Hepatocyte (in vitro differentiated cells): ENCODE measurements at regions not wholly inside any gene's neighbourhood (a gene's known extent, or its start where the extent isn't known, plus 50 kb on each side); places are given as distances from the start of the nearest gene placed in this dataset.

Experiments used
- DNase-seq: peaks from one replicate; pipeline ENCODE4 v3.0.0-alpha.2; 2016; ENCODE audit warnings: low spot score
- H2AFZ ChIP-seq: fragments of 200-600 bp; sonication (generic); 2 replicates; pipeline ENCODE4 v1.6.0; 2016; ENCODE audit warnings: antibody characterized with exemption, mild to moderate bottlenecking
- H3K27ac ChIP-seq: fragments of 200-600 bp; sonication (generic); 2 replicates; pipeline ENCODE4 v1.5.1; 2016; ENCODE audit warnings: mild to moderate bottlenecking
- H3K27me3 ChIP-seq: fragments of 200-600 bp; sonication (generic); 2 replicates; pipeline ENCODE4 v1.6.1; 2016
- H3K36me3 ChIP-seq: fragments of 200-600 bp; sonication (generic); replicated peaks from 2 replicates; pipeline ENCODE4 v1.5.1; 2016; ENCODE audit warnings: low read depth; ENCODE audit not compliant: insufficient read depth
- H3K4me1 ChIP-seq: fragments of 200-600 bp; sonication (generic); 2 replicates; pipeline ENCODE4 v1.5.1; 2016; ENCODE audit warnings: mild to moderate bottlenecking, moderate library complexity; ENCODE audit not compliant: insufficient read depth
- H3K4me2 ChIP-seq: fragments of 200-600 bp; sonication (generic); 2 replicates; pipeline ENCODE4 v1.6.0; 2016
- H3K4me3 ChIP-seq: fragments of 200-600 bp; sonication (generic); 2 replicates; pipeline ENCODE4 v1.5.1; 2016; ENCODE audit warnings: mild to moderate bottlenecking
- H3K79me2 ChIP-seq: fragments of 200-600 bp; sonication (generic); 2 replicates; pipeline ENCODE4 v1.6.0; 2017; ENCODE audit warnings: mild to moderate bottlenecking
- H3K9me2 ChIP-seq: fragments of 200-600 bp; sonication (generic); replicated peaks from 2 replicates; pipeline ENCODE4 v1.6.0; 2017; ENCODE audit warnings: mild to moderate bottlenecking; ENCODE audit not compliant: insufficient read depth
- H3K9me3 ChIP-seq: fragments of 200-600 bp; sonication (generic); 2 replicates; pipeline ENCODE4 v1.5.1; 2016; ENCODE audit warnings: low read depth, mild to moderate bottlenecking
- H4K20me1 ChIP-seq: fragments of 200-600 bp; sonication (generic); 2 replicates; pipeline ENCODE4 v1.6.0; 2016; ENCODE audit warnings: mild to moderate bottlenecking; ENCODE audit not compliant: insufficient read depth, poor library complexity, severe bottlenecking
- EZH2 ChIP-seq: fragments of 200-600 bp; sonication (generic); IDR thresholded peaks from 2 replicates; pipeline ENCODE4 v1.6.1; 2016; ENCODE audit warnings: antibody characterized with exemption, mild to moderate bottlenecking, borderline replicate concordance
- EZH2phosphoT487 ChIP-seq: fragments of 200-600 bp; sonication (generic); IDR thresholded peaks from one replicate; pipeline ENCODE4 v1.6.1; 2018; ENCODE audit warnings: antibody characterized with exemption, mild to moderate bottlenecking, low read depth, moderate library complexity; ENCODE audit not compliant: unreplicated experiment, severe bottlenecking
- WGBS: methylation state at CpG from one replicate; pipeline ENCODE4 v1.1.6; 2016; ENCODE audit warnings: low lambda C conversion rate; ENCODE audit errors: missing lambda C conversion rate; 5-methylcytosine and 5-hydroxymethylcytosine counted together
- TF ChIP-seq, protein P1 (sequence below): fragments of 200-600 bp; sonication (generic); IDR thresholded peaks from 2 replicates; pipeline ENCODE4 v1.5.1; 2016; ENCODE audit warnings: antibody characterized with exemption, mild to moderate bottlenecking; ENCODE audit not compliant: poor library complexity

DNA sequence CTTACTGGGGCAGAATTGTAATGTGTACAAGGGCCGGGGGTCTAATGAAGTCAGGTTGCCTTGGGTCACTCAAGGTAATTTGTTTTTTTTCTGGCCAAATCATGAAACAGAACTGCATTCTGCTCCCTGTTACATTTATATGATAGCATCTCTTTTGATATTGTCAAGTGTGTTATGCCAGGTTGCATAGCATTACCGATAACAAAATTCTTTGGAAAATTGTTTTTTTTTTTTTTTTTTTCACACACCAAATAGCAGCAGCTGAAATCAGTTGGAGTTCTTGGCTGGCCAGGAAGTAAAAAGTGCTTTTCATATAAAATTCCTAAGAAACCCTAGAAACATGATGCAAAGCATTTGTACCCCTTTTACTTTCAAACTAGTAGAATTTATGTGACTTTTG, 282.6 kb upstream of the FN1 start:
- no peak for DNase-seq
- Histone ChIP-seq H3K9me2 (no peaks in the 10 kb centered on the region), H3K36me3 (no peaks in the 10 kb centered on the region), H3K27me3 (no peaks in the 10 kb centered on the region), H3K9me3 (no peaks in the 10 kb centered on the region), H2AFZ (no peak overlapping the region), H3K4me2 (peak overlapping the region; percentile 45), H3K4me1 (peaks cover 6% of the 10 kb centered on the region), H3K27ac (peak overlapping the region; percentile 61), H4K20me1 (no peaks in the 10 kb centered on the region), H3K79me2 (no peaks in the 10 kb centered on the region), H3K4me3 (no peak overlapping the region)
- whole genome bisulfite sequencing = 51% methylated on average over 2 of the region's 2 CpGs
- TF ChIP-seq EZH2 (no peak), EZH2phosphoT487 (no peak)
- TF ChIP-seq, protein P1, sequence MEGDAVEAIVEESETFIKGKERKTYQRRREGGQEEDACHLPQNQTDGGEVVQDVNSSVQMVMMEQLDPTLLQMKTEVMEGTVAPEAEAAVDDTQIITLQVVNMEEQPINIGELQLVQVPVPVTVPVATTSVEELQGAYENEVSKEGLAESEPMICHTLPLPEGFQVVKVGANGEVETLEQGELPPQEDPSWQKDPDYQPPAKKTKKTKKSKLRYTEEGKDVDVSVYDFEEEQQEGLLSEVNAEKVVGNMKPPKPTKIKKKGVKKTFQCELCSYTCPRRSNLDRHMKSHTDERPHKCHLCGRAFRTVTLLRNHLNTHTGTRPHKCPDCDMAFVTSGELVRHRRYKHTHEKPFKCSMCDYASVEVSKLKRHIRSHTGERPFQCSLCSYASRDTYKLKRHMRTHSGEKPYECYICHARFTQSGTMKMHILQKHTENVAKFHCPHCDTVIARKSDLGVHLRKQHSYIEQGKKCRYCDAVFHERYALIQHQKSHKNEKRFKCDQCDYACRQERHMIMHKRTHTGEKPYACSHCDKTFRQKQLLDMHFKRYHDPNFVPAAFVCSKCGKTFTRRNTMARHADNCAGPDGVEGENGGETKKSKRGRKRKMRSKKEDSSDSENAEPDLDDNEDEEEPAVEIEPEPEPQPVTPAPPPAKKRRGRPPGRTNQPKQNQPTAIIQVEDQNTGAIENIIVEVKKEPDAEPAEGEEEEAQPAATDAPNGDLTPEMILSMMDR = no peak

DNA sequence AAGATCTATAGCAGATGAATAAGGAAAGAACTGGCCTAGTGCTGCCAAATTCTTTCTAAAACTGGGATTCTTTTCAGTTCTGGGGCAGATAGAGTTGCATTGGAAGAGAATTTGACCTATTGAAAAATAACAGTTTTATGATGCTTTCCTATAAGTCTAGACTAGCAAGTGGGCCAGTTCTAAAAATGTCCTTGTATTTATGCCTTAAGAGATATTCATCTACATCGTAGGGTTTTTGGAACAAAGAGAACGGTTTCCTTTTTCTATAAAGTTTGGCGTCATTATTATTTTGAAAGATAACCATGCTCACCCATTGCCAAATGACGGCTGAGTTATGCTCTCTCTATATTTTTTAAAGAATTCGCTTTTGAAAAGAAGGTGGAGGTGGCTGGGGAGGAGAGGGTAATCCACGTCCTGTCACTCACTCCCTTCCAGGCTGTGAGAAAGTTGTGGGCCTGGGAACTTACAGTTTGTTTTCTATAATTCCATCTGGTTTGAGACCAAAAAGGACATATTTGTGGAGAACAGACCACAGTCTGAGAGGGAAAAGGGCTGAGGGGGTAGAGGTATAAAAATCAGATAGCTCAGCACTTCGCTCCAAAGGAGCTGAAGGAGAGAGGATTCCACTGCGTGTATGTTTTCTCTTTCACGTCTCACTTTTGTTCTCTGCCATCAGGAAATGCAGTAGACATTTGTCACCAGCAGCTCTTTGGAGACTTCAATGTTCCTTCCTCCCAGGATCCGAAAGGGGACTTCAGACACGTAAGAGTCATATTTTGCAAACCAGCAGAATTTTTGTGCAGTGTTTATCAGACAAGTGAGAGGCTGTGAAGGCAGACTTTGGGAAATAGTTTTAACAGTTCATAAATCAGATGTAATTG, 281.9 kb upstream of the FN1 start:
- Histone ChIP-seq H2AFZ (no peak overlapping the region), H3K27ac (peak overlapping the region; percentile 61)

DNA sequence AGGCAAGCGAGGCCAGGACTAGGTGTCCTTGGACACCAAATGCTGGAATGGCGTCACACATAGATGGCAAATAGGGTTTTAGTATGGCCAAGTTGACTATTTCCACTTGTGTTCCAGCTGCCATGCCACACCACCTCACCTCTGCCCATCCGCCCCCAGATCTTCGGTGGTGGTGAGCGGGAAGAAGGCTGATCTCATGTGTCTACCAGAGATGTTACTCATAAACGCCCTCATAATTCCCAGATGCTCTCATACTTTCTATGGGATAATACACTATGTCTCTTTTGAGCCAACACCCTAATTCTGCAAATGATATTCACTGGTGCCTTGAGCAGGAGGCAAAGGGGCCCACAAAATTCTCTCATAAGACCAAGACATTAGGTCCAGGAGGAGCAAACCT, 281.1 kb upstream of the FN1 start:
- H3K36me3 ChIP-seq = no peaks in the 10 kb centered on the region
- no peaks in the 10 kb centered on the region for H3K9me2 ChIP-seq
- H3K4me1 ChIP-seq = peaks cover 17% of the 10 kb centered on the region
- H3K27me3 ChIP-seq = no peaks in the 10 kb centered on the region
- H3K27ac ChIP-seq = no peak overlapping the region
- no peak for TF ChIP-seq EZH2
- H3K9me3 ChIP-seq = no peaks in the 10 kb centered on the region
- H4K20me1 ChIP-seq = no peaks in the 10 kb centered on the region
- H2AFZ ChIP-seq = no peak overlapping the region
- 98% methylated on average over 6 of the region's 6 CpGs for WGBS
- no peak for DNase-seq
- H3K4me2 ChIP-seq = no peak overlapping the region
- H3K79me2 ChIP-seq = no peaks in the 10 kb centered on the region
- no peak overlapping the region for H3K4me3 ChIP-seq

More for the DNA sequence above, 281.9 kb upstream of the FN1 start:
- Histone ChIP-seq H3K9me2 (no peaks in the 10 kb centered on the region), H3K4me2 (peak overlapping the region; percentile 45), H4K20me1 (no peaks in the 10 kb centered on the region), H3K27me3 (no peaks in the 10 kb centered on the region), H3K9me3 (no peaks in the 10 kb centered on the region), H3K4me1 (peaks cover 9% of the 10 kb centered on the region), H3K36me3 (no peaks in the 10 kb centered on the region), H3K4me3 (no peak overlapping the region), H3K79me2 (no peaks in the 10 kb centered on the region)
- 61% methylated on average over 11 of the region's 11 CpGs for WGBS
- DNase-seq = no peak
- no peak for TF ChIP-seq EZH2
- TF ChIP-seq EZH2phosphoT487 = no peak
- TF ChIP-seq, protein P1 = no peak

GRCh38 chr2:215712871-215713790, 277.3 kb upstream of the FN1 start:
- DNase-seq = peak; percentile 38
- Histone ChIP-seq H3K4me2 (peak overlapping the region; percentile 40), H2AFZ (no peak overlapping the region)

More at GRCh38 chr2:215712871-215713790, 277.3 kb upstream of the FN1 start:
- Histone ChIP-seq H3K9me2 (no peaks in the 10 kb centered on the region), H3K4me1 (peaks cover 28% of the 10 kb centered on the region), H3K79me2 (no peaks in the 10 kb centered on the region), H3K4me3 (no peak overlapping the region), H4K20me1 (no peaks in the 10 kb centered on the region), H3K9me3 (no peaks in the 10 kb centered on the region), H3K27me3 (no peaks in the 10 kb centered on the region), H3K27ac (peak overlapping the region; percentile 76), H3K36me3 (no peaks in the 10 kb centered on the region)
- WGBS = 28% methylated on average over 2 of the region's 2 CpGs
- TF ChIP-seq EZH2 (no peak), EZH2phosphoT487 (no peak)
- TF ChIP-seq, protein P1 = no peak
